NT2/D1 (cell line): ENCODE measurements at regions not wholly inside any gene's neighbourhood (a gene's known extent, or its start where the extent isn't known, plus 50 kb on each side); places are given as distances from the start of the nearest gene placed in this dataset.
"Not testable (repeated sequence)": the region's sequence is repeated elsewhere in the genome, so short reads cannot be mapped to it uniquely, and the experiment has no call there.

Source experiments
- DNase-seq: peaks from one replicate; pipeline ENCODE4 v3.0.0-alpha.2; 2011; ENCODE audit warnings: low read depth, low spot score
- H3K27me3 ChIP-seq: 2 replicates; pipeline ENCODE4 v1.6.0; 2011; ENCODE audit warnings: mild to moderate bottlenecking; ENCODE audit not compliant: insufficient read length, insufficient read depth
- H3K36me3 ChIP-seq: 2 replicates; pipeline ENCODE4 v1.6.1; 2011; ENCODE audit warnings: mild to moderate bottlenecking, low read length, mixed read lengths; ENCODE audit not compliant: insufficient read depth, insufficient read length
- H3K4me1 ChIP-seq: 2 replicates; pipeline ENCODE4 v1.5.1; 2011; ENCODE audit not compliant: insufficient read depth, insufficient read length
- H3K4me3 ChIP-seq: 2 replicates; pipeline ENCODE4 v1.5.1; 2011; ENCODE audit warnings: low read depth; ENCODE audit not compliant: insufficient read length
- H3K9ac ChIP-seq: 2 replicates; pipeline ENCODE4 v1.6.0; 2011; ENCODE audit warnings: low read depth; ENCODE audit not compliant: insufficient read length
- H3K9me3 ChIP-seq: 2 replicates; pipeline ENCODE4 v1.5.1; 2011; ENCODE audit warnings: mild to moderate bottlenecking, low read length; ENCODE audit not compliant: insufficient read depth
- SUZ12 ChIP-seq: IDR thresholded peaks from 2 replicates; pipeline ENCODE4 v1.6.1; 2011; ENCODE audit not compliant: insufficient read length, insufficient read depth; ENCODE audit errors: extremely low read depth
- YY1 ChIP-seq: IDR thresholded peaks from 2 replicates; pipeline ENCODE4 v1.6.1; 2011; ENCODE audit not compliant: insufficient read length, insufficient read depth
- ZNF274 ChIP-seq: IDR thresholded peaks from 2 replicates; pipeline ENCODE4 v1.6.1; 2011; ENCODE audit warnings: mild to moderate bottlenecking, low read depth, low read length

DNA sequence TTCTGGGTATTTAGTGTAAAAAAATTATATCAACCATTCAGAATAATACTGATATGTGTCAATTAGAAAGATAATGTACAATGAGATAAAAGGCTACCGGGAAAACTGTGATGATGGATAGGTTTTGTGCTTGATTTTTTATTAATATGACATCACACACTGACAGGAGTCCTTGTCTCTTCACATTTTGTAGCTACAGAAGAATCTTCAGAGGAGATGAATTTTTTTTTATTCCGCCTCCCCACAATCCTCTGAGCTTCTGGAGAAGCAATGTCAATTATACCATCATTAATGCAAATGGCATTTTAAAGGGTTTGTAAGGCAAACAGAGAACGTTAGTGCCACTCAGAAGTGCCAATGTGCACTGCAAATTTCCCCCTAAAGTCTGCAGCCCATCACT lies 131.7 kb upstream of the CCNG1 start:
- Histone ChIP-seq H3K9ac (no peak overlapping the region), H3K4me3 (no peak overlapping the region), H3K9me3 (no peaks in the 10 kb centered on the region), H3K36me3 (no peaks in the 10 kb centered on the region), H3K4me1 (no peaks in the 10 kb centered on the region), H3K27me3 (no peaks in the 10 kb centered on the region)
- DNase-seq, result no peak
- no peak for TF ChIP-seq ZNF274
- no peak for TF ChIP-seq SUZ12
- no peak for TF ChIP-seq YY1

DNA sequence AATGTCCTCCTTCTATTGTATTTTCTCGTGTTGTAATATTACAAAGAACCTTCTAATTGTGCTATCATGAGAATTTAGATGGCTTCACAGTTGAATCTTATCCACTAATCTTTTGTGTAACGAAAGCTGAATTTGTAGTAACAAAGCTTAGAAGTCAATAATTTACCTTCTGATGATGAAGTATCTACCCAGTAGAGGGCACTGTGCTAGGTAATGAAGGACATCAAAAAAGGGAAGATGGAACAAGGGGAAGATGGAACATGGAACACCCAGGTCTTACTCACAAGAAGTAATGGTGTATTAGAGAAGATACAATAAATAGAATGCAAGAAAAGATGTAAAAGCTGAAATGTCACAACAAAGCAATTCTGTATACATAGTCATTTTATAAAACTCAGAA lies 131.0 kb upstream of the CCNG1 start:
- Histone ChIP-seq H3K9me3 (no peaks in the 10 kb centered on the region), H3K9ac (no peak overlapping the region), H3K4me3 (no peak overlapping the region), H3K27me3 (no peaks in the 10 kb centered on the region), H3K36me3 (no peaks in the 10 kb centered on the region), H3K4me1 (no peaks in the 10 kb centered on the region)
- no peak for DNase-seq
- no peak for TF ChIP-seq YY1
- no peak for TF ChIP-seq ZNF274
- no peak for TF ChIP-seq SUZ12

- Histone ChIP-seq H3K4me1 (no peaks in the 10 kb centered on the region), H3K27me3 (no peaks in the 10 kb centered on the region), H3K4me3 (no peak overlapping the region), H3K9me3 (no peaks in the 10 kb centered on the region; the same call in 1 of the 2 replicates), H3K9ac (no peak overlapping the region), H3K36me3 (no peaks in the 10 kb centered on the region)
- no peak for DNase-seq
- TF ChIP-seq YY1 (no peak), SUZ12 (no peak), ZNF274 (no peak)
Observed at GRCh38 chr5:163309914-163310313, 127.5 kb upstream of the CCNG1 start.

DNA sequence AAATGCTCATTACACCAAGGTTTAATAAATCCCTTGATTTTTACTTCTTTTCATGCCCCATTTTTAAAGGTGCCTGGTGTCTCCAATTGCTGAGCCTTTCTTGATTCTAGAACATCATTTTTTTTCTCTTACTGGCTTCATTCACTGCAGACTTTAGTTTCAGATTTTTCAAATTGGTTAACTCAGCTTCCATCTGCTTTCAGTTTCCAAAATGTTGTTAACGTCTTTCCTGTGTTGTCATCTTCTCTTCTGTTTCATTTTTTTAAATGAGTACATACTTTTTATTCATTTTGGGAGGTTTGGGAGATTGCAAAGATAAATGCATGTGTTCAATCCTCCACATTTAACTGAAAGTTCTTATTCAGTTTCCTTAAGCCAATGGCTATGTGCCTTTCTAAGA lies 126.4 kb upstream of the CCNG1 start:
- DNase-seq, result no peak
- TF ChIP-seq YY1 (no peak), ZNF274 (no peak), SUZ12 (no peak)
- Histone ChIP-seq H3K4me3 (no peak overlapping the region), H3K9ac (no peak overlapping the region), H3K27me3 (no peaks in the 10 kb centered on the region), H3K9me3 (no peaks in the 10 kb centered on the region; the same call in 1 of the 2 replicates), H3K4me1 (no peaks in the 10 kb centered on the region), H3K36me3 (no peaks in the 10 kb centered on the region)

DNA sequence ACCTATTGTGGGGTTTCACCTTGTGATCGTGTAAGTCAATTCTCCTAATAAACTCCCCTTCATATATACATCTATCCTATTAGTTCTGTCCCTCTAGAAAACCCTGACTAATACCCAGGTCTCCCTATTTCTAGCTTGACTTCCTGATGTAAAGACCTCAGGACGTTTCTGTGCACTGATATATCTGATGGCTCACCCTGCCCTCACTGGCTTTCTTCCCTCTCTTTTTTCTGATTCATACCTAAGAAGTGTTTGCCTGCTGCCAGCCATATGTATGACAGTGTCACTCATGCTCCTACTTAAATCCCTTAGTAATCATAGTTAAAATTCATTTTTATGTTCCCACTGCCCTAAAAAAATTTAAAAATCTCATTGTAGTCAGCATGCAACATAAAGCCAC lies 124.8 kb upstream of the CCNG1 start:
- no peaks in the 10 kb centered on the region for H3K4me1 ChIP-seq
- no peak overlapping the region for H3K4me3 ChIP-seq
- H3K9ac ChIP-seq, result no peak overlapping the region
- H3K9me3 ChIP-seq, result no peaks in the 10 kb centered on the region; the same call in 1 of the 2 replicates
- no peak for TF ChIP-seq YY1
- no peak for TF ChIP-seq SUZ12
- no peak for TF ChIP-seq ZNF274
- no peaks in the 10 kb centered on the region for H3K36me3 ChIP-seq
- DNase-seq, result no peak
- H3K27me3 ChIP-seq, result no peaks in the 10 kb centered on the region

GRCh38 chr5:163313049-163313448 lies 124.3 kb upstream of the CCNG1 start:
- H3K9ac ChIP-seq, H3K9me3 ChIP-seq: not testable (repeated sequence)

DNA sequence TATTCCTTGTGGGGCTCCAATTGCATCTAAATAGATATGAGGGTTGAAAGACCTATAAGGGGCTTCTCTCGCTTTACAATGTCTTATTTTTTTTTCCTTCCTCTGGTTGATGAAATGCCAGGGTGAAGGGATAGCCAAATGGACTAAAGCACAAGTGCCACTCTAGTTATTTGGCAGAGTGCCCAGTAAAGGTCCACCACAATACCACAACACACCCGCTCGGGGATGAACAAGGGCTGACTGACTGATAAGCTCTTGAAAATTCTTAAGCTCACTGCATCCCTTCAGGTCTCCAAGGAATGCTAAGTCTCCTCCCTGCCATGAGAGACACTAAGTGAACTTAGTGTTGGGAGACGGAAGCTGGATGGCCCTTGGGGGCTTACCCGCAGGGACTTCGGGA lies 121.0 kb upstream of the CCNG1 start:
- H3K36me3 ChIP-seq, DNase-seq, H3K9ac ChIP-seq, H3K4me1 ChIP-seq, H3K4me3 ChIP-seq, H3K9me3 ChIP-seq, H3K27me3 ChIP-seq: not testable (repeated sequence)

More at GRCh38 chr5:163313049-163313448, 124.3 kb upstream of the CCNG1 start:
- not testable (repeated sequence) for H3K36me3 ChIP-seq, H3K27me3 ChIP-seq, H3K4me1 ChIP-seq, H3K4me3 ChIP-seq, DNase-seq

- Histone ChIP-seq H3K9ac (no peak overlapping the region), H3K4me3 (no peak overlapping the region), H3K4me1 (no peaks in the 10 kb centered on the region), H3K9me3 (no peaks in the 10 kb centered on the region), H3K27me3 (no peaks in the 10 kb centered on the region), H3K36me3 (no peaks in the 10 kb centered on the region)
- no peak for DNase-seq
- TF ChIP-seq YY1 (no peak), SUZ12 (no peak), ZNF274 (no peak)
Observed at GRCh38 chr5:163318707-163319106, 118.7 kb upstream of the CCNG1 start.

DNA sequence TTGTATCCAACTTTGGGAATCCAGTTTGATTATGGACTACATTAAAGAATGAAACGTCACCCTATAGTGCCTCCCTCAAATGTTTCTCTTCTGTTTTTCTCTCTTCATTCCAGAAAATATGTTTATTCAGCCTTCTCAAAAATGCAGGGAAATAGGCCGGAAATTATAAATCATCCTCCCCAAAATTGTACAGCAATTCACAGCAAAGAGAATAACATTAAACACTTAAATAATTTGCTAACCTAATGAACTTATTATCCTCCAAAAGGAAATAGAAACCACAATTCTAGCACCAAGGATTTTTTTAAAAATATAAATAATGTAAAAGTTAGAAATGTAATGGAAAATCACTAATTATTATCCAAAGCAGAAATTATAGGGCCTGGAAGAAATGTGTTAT lies 115.9 kb upstream of the CCNG1 start:
- no peaks in the 10 kb centered on the region for H3K4me1 ChIP-seq
- no peaks in the 10 kb centered on the region for H3K36me3 ChIP-seq
- no peak for DNase-seq
- no peaks in the 10 kb centered on the region for H3K9me3 ChIP-seq
- H3K4me3 ChIP-seq, result no peak overlapping the region
- no peak overlapping the region for H3K9ac ChIP-seq
- no peak for TF ChIP-seq ZNF274
- TF ChIP-seq YY1, result no peak
- no peak for TF ChIP-seq SUZ12
- no peaks in the 10 kb centered on the region for H3K27me3 ChIP-seq
